ENCODE measurements at regions not wholly inside any gene's neighbourhood (a gene's known extent, or its start where the extent isn't known, plus 50 kb on each side); places are given as distances from the start of the nearest gene placed in this dataset.

- TF ChIP-seq EZH2phosphoT487 (IDR thresholded peaks at IDR 0.05; ENCODE audit: borderline replicate concordance, low read depth, low read length) = no peak
- no peak for TF ChIP-seq CTCF (conservative IDR thresholded peaks at IDR 0.05; ENCODE audit: low read length)
Observed at GRCh38 chr7:12002428-12002827, 170.4 kb upstream of the THSD7A start.

Data from OCI-LY7 (cell line).